ENCODE measurements at regions not wholly inside any gene's neighbourhood (a gene's known extent, or its start where the extent isn't known, plus 50 kb on each side); places are given as distances from the start of the nearest gene placed in this dataset.

DNA sequence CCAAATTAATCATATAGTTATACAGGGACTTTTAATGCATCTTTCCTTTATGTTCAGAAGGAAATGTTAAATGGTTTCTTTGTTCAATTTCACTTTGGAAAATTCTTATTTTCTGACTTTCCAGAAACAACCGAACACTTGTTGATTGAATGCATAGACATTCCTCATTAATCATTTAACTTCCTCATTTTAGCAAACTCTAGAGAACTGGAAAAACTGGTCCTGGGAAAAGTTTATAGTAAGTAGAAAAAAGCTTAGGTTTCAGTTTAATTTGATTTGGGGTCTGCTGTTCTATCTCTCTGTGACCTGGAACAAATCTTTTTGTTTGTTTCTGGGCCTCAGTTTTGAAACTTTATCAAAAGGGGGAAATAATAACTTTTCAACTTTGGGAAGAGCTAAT, 320.4 kb downstream of the CMPK2 start:
- 0 out of 2 replicates have a peak, but pooled peaks cover 5% of the 10 kb centered on the region for H3K9me3 ChIP-seq (ENCODE audit: insufficient read depth, low read depth)
- TF ChIP-seq, protein P1, sequence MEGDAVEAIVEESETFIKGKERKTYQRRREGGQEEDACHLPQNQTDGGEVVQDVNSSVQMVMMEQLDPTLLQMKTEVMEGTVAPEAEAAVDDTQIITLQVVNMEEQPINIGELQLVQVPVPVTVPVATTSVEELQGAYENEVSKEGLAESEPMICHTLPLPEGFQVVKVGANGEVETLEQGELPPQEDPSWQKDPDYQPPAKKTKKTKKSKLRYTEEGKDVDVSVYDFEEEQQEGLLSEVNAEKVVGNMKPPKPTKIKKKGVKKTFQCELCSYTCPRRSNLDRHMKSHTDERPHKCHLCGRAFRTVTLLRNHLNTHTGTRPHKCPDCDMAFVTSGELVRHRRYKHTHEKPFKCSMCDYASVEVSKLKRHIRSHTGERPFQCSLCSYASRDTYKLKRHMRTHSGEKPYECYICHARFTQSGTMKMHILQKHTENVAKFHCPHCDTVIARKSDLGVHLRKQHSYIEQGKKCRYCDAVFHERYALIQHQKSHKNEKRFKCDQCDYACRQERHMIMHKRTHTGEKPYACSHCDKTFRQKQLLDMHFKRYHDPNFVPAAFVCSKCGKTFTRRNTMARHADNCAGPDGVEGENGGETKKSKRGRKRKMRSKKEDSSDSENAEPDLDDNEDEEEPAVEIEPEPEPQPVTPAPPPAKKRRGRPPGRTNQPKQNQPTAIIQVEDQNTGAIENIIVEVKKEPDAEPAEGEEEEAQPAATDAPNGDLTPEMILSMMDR (conservative IDR thresholded peaks at IDR 0.05) = no peak
- no peak for TF ChIP-seq EZH2 (IDR thresholded peaks at IDR 0.05; ENCODE audit: low read depth)
- no peaks in the 10 kb centered on the region for H3F3A ChIP-seq (ENCODE audit: insufficient read depth, low read depth)
- no peaks in the 10 kb centered on the region for H3K36me3 ChIP-seq (ENCODE audit: low read depth)
- no peaks in the 10 kb centered on the region for H3K9me2 ChIP-seq (ENCODE audit: insufficient read depth)
- H3K27me3 ChIP-seq (ENCODE audit: insufficient read depth, low read depth) = no peaks in the 10 kb centered on the region
- no peak overlapping the region for H2AFZ ChIP-seq
- ChIA-PET POLR2A (ENCODE audit: unreplicated experiment) (no interaction called here), CTCF (no interaction called here)
- no peak for DNase-seq
- no peak overlapping the region for H3K4me3 ChIP-seq
- no TSS peak for BruUV-seq (replicated peaks)
- no peak overlapping the region for H3K27ac ChIP-seq
- no peaks in the 10 kb centered on the region for H4K20me1 ChIP-seq (ENCODE audit: insufficient read depth)
- intact Hi-C loops (cut with micrococcal nuclease; ENCODE audit: unreplicated experiment) = no loop called here
- H3K79me2 ChIP-seq (ENCODE audit: low read depth) = no peaks in the 10 kb centered on the region
- H3K4me2 ChIP-seq = no peak overlapping the region
- 0 out of 2 replicates have a peak, but pooled peaks cover 4% of the 10 kb centered on the region for H3K4me1 ChIP-seq (replicated peaks; ENCODE audit: insufficient read depth)

DNA sequence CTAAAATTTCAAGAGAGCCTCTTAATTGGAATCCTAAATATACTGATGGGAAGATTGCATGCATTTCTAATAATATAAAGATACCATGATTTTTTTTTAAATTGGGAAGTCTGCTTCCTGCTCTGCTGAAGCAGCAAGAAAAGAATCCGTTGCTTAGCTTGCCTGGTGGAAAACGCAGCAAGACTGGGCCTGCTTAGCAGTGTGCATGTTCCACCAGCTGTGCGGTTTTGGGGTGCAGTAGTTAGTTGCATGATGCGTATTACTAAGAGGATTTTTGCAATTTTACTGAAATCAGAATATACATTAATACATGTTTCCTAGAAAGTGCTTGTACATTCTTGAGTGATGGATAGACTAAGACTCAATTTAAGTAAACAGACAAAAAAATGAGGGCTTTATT, 319.9 kb downstream of the CMPK2 start:
- 0 out of 2 replicates have a peak, but pooled peaks cover 5% of the 10 kb centered on the region for H3K9me3 ChIP-seq (ENCODE audit: insufficient read depth, low read depth)
- H3K4me3 ChIP-seq = no peak overlapping the region
- H3K36me3 ChIP-seq (ENCODE audit: low read depth) = no peaks in the 10 kb centered on the region
- POLR2A ChIA-PET (ENCODE audit: unreplicated experiment) = no interaction called here
- H3K79me2 ChIP-seq (ENCODE audit: low read depth) = no peaks in the 10 kb centered on the region
- intact Hi-C loops (cut with micrococcal nuclease; ENCODE audit: unreplicated experiment) = no loop called here
- DNase-seq = no peak
- 0 out of 2 replicates have a peak, but pooled peaks cover 4% of the 10 kb centered on the region for H3K4me1 ChIP-seq (replicated peaks; ENCODE audit: insufficient read depth)
- H3K4me2 ChIP-seq = no peak overlapping the region
- TF ChIP-seq, protein P1 (conservative IDR thresholded peaks at IDR 0.05) = no peak
- no peak for TF ChIP-seq EZH2 (IDR thresholded peaks at IDR 0.05; ENCODE audit: low read depth)
- H3K9me2 ChIP-seq (ENCODE audit: insufficient read depth) = no peaks in the 10 kb centered on the region
- H3F3A ChIP-seq (ENCODE audit: insufficient read depth, low read depth) = no peaks in the 10 kb centered on the region
- no TSS peak for BruUV-seq (replicated peaks)
- no peak overlapping the region for H2AFZ ChIP-seq
- no peaks in the 10 kb centered on the region for H3K27me3 ChIP-seq (ENCODE audit: insufficient read depth, low read depth)
- no peak overlapping the region for H3K27ac ChIP-seq
- CTCF ChIA-PET = no interaction called here
- H4K20me1 ChIP-seq (ENCODE audit: insufficient read depth) = no peaks in the 10 kb centered on the region

DNA sequence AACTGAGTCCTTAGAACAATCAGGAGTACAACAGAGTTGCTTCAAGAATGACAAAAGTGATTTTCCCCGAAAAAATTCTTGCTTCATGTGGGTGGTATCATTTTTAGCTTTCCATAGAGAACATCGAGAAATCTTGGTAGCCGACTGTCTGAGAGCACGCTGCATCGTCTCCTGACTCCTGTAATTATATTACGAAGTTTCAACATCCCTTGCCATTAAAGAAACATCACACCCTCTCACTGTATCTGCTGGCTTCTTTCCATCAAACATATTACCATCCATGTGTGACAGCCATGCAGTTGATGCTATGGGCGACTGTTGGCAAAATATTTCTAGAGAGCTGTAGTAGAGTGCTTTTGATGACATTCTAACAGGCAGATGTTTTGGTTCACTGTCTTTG, 311.2 kb downstream of the CMPK2 start:
- H3F3A ChIP-seq (ENCODE audit: insufficient read depth, low read depth) = no peaks in the 10 kb centered on the region
- H3K4me1 ChIP-seq (replicated peaks; ENCODE audit: insufficient read depth) = no peaks in the 10 kb centered on the region
- H3K27me3 ChIP-seq (ENCODE audit: insufficient read depth, low read depth) = no peaks in the 10 kb centered on the region
- no peaks in the 10 kb centered on the region for H3K36me3 ChIP-seq (ENCODE audit: low read depth)
- no peaks in the 10 kb centered on the region for H3K9me2 ChIP-seq (ENCODE audit: insufficient read depth)
- no peaks in the 10 kb centered on the region for H4K20me1 ChIP-seq (ENCODE audit: insufficient read depth)
- intact Hi-C loops (cut with micrococcal nuclease; ENCODE audit: unreplicated experiment) = no loop called here
- ChIA-PET CTCF (no interaction called here), POLR2A (ENCODE audit: unreplicated experiment) (no interaction called here)
- no peak overlapping the region for H2AFZ ChIP-seq
- no peak overlapping the region for H3K4me3 ChIP-seq
- H3K27ac ChIP-seq = no peak overlapping the region
- no peak for DNase-seq
- TF ChIP-seq, protein P1 (conservative IDR thresholded peaks at IDR 0.05) = no peak
- no peak for TF ChIP-seq EZH2 (IDR thresholded peaks at IDR 0.05; ENCODE audit: low read depth)
- no peaks in the 10 kb centered on the region for H3K9me3 ChIP-seq (ENCODE audit: insufficient read depth, low read depth)
- BruUV-seq (replicated peaks) = no TSS peak
- no peak overlapping the region for H3K4me2 ChIP-seq
- H3K79me2 ChIP-seq (ENCODE audit: low read depth) = no peaks in the 10 kb centered on the region

Data from PC-9 (cell line).